ENCODE measurements at regions not wholly inside any gene's neighbourhood (a gene's known extent, or its start where the extent isn't known, plus 50 kb on each side); places are given as distances from the start of the nearest gene placed in this dataset.

DNA sequence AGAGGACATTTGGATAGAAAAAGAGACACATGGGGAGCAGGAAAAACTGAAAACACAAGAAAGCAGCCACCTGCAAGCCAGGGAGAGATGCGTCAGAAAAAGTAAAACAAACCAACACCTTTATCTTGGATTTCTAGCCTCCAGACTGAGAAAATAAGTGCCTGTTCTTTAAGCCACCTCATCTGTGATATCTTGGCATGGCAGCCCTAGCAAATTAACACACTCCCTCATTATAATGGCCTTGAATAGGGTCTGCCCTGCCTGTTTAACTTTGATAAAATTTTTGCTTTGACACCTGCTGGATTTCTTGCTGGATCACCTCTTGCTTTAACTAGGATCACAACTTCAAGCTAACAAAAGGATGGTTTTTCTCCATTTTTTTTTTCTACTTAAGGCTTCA, 1892.0 kb upstream of the IGFBP7 start:
- FAIRE-seq (no peak), DNase-seq (ENCODE audit: low read depth in 1 of 2, low spot score in 2 of 2) (no peak)
- H3K4me1 ChIP-seq (replicated peaks in 1 of 4; ENCODE audit: control insufficient read depth in 3 of 4, insufficient read depth in 4 of 4, low read length in 3 of 4) = no peaks in the 10 kb centered on the region; a peak in 1 of 7 replicates
- no peaks in the 10 kb centered on the region for H3K27me3 ChIP-seq (replicated peaks in 1 of 4; ENCODE audit: control insufficient read depth in 3 of 4, extremely low read depth in 1 of 4, insufficient read depth in 3 of 4, low read length in 3 of 4)
- CTCF ChIA-PET (ENCODE audit: partially characterized antibody) = no interaction called here
- no peak overlapping the region for H2AFZ ChIP-seq (ENCODE audit: low read length)
- H4K20me1 ChIP-seq (replicated peaks in 1 of 2; ENCODE audit: control insufficient read depth in 1 of 2, insufficient read depth in 2 of 2, low read length in 2 of 2) = no peaks in the 10 kb centered on the region
- H3K18ac ChIP-seq (ENCODE audit: extremely low read depth, low read length) = no peak overlapping the region
- H3K4me3 ChIP-seq (ENCODE audit: extremely low read depth in 1 of 4, insufficient read depth in 2 of 4, low read depth in 3 of 4, low read length in 4 of 4) = no peak overlapping the region
- H2BK120ac ChIP-seq (replicated peaks; ENCODE audit: low read depth, low read length) = no peak overlapping the region
- H3K9ac ChIP-seq (replicated peaks in 1 of 4; ENCODE audit: extremely low read depth in 1 of 4, low read depth in 3 of 4, low read length in 3 of 4) = no peak overlapping the region
- H4K8ac ChIP-seq (ENCODE audit: extremely low read depth, insufficient read depth, low read length) = no peak overlapping the region
- no peak overlapping the region for H3K4ac ChIP-seq (replicated peaks; ENCODE audit: insufficient read length, low read depth, low read length)
- no peak overlapping the region for H2BK5ac ChIP-seq (ENCODE audit: low read depth, low read length)
- H4K91ac ChIP-seq (replicated peaks; ENCODE audit: insufficient read length, low read length) = no peak overlapping the region
- no peak overlapping the region for H2BK15ac ChIP-seq (ENCODE audit: low read length)
- H4K5ac ChIP-seq (ENCODE audit: insufficient read length, low read depth, low read length) = no peak overlapping the region
- no peaks in the 10 kb centered on the region for H3K79me2 ChIP-seq (ENCODE audit: control insufficient read depth in 1 of 2, insufficient read depth in 2 of 2, low read length in 2 of 2)
- no peaks in the 10 kb centered on the region for H3K79me1 ChIP-seq (ENCODE audit: low read depth, low read length)
- H3K9me3 ChIP-seq (ENCODE audit: insufficient read depth in 2 of 2, low read depth in 1 of 2, low read length in 1 of 2) = no peaks in the 10 kb centered on the region
- H3K27ac ChIP-seq (ENCODE audit: low read depth, low read length) = no peak overlapping the region
- H3K23me2 ChIP-seq (ENCODE audit: low read depth, low read length) = no peaks in the 10 kb centered on the region
- H2AK5ac ChIP-seq (ENCODE audit: low read depth, low read length) = no peak overlapping the region
- POLR2A ChIA-PET (ENCODE audit: partially characterized antibody) = interaction anchor here (0.7 kb wide), 1 partner anchor 9 kb away, joined by 3 read pairs; no protein-coding TSS in a partner anchor
- H2BK20ac ChIP-seq (ENCODE audit: low read length) = no peak overlapping the region
- H3K56ac ChIP-seq (replicated peaks; ENCODE audit: insufficient read length, low read depth, low read length) = no peak overlapping the region
- no peak overlapping the region for H3K23ac ChIP-seq (ENCODE audit: insufficient read length)
- H3K14ac ChIP-seq (ENCODE audit: insufficient read length) = no peak overlapping the region
- WGBS, 2 experiments (ENCODE audit: extremely low coverage in 1 of 2, insufficient coverage in 1 of 2, insufficient read length in 1 of 2, insufficient replicate concordance in 2 of 2, low coverage in 1 of 2, low lambda C conversion rate in 2 of 2, missing lambda C conversion rate in 1 of 2) = 73% methylated on average over 1 of the region's 1 CpG; no CpG with 5 or more reads in 1 of the 2 experiments
- 0 out of 8 replicates have a peak, but pooled peaks cover 0 to 2% (median 0%) of the 10 kb centered on the region in 4 experiments for H3K36me3 ChIP-seq (ENCODE audit: control insufficient read depth in 2 of 4, insufficient read depth in 4 of 4, low read length in 3 of 4)
- no peak overlapping the region for H2BK12ac ChIP-seq (ENCODE audit: low read depth, low read length)
- no peak overlapping the region for H3K4me2 ChIP-seq (ENCODE audit: insufficient read depth in 1 of 2, low read depth in 2 of 2, low read length in 2 of 2)
- TF ChIP-seq, protein P1, sequence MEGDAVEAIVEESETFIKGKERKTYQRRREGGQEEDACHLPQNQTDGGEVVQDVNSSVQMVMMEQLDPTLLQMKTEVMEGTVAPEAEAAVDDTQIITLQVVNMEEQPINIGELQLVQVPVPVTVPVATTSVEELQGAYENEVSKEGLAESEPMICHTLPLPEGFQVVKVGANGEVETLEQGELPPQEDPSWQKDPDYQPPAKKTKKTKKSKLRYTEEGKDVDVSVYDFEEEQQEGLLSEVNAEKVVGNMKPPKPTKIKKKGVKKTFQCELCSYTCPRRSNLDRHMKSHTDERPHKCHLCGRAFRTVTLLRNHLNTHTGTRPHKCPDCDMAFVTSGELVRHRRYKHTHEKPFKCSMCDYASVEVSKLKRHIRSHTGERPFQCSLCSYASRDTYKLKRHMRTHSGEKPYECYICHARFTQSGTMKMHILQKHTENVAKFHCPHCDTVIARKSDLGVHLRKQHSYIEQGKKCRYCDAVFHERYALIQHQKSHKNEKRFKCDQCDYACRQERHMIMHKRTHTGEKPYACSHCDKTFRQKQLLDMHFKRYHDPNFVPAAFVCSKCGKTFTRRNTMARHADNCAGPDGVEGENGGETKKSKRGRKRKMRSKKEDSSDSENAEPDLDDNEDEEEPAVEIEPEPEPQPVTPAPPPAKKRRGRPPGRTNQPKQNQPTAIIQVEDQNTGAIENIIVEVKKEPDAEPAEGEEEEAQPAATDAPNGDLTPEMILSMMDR (IDR thresholded peaks at IDR 0.05; ENCODE audit: control extremely low read depth in 1 of 3, insufficient read depth in 1 of 3, low read depth in 1 of 3, low read length in 3 of 3) = no peak
